DOHH2 (cell line): ENCODE measurements at regions not wholly inside any gene's neighbourhood (a gene's known extent, or its start where the extent isn't known, plus 50 kb on each side); places are given as distances from the start of the nearest gene placed in this dataset.

Experiments
- H3F3A ChIP-seq: fragments of 200-600 bp; sonication (generic), shearing (Covaris generic); 2 replicates; pipeline ENCODE4 v1.6.0; 2016; ENCODE audit warnings: antibody characterized with exemption, mild to moderate bottlenecking; ENCODE audit not compliant: control insufficient read depth, insufficient read depth
- H3K27ac ChIP-seq: fragments of 200-600 bp; sonication (generic); 2 replicates; pipeline ENCODE4 v1.5.1; 2014; ENCODE audit warnings: low read depth, mild to moderate bottlenecking, low read length, moderate library complexity
- H3K27me3 ChIP-seq: fragments of 200-600 bp; sonication (generic); 2 replicates; pipeline ENCODE4 v1.6.1; 2014; ENCODE audit warnings: mild to moderate bottlenecking, low read length, mixed read lengths; ENCODE audit not compliant: control insufficient read depth
- H3K36me3 ChIP-seq: fragments of 200-600 bp; sonication (generic); 2 replicates; pipeline ENCODE4 v1.6.1; 2014; ENCODE audit warnings: mild to moderate bottlenecking, low read length, moderate library complexity, mixed read lengths; ENCODE audit not compliant: control insufficient read depth
- H3K4me1 ChIP-seq: fragments of 200-600 bp; sonication (generic); 2 replicates; pipeline ENCODE4 v1.6.1; 2014; ENCODE audit warnings: mild to moderate bottlenecking, low read length, mixed read lengths; ENCODE audit not compliant: control insufficient read depth
- H3K4me2 ChIP-seq: fragments of 200-600 bp; sonication (generic); 2 replicates; pipeline ENCODE4 v1.6.0; 2014; ENCODE audit warnings: mild to moderate bottlenecking, low read length, moderate library complexity
- H3K4me3 ChIP-seq: fragments of 200-600 bp; sonication (generic); 2 replicates; pipeline ENCODE4 v1.5.1; 2014; ENCODE audit warnings: mild to moderate bottlenecking, low read length, mixed read lengths
- H3K79me2 ChIP-seq: fragments of 200-600 bp; sonication (generic); 2 replicates; pipeline ENCODE4 v1.6.1; 2014; ENCODE audit warnings: mild to moderate bottlenecking, low read length, mixed read lengths; ENCODE audit not compliant: control insufficient read depth
- H3K9me2 ChIP-seq: fragments of 200-600 bp; sonication (generic); replicated peaks from 2 replicates; pipeline ENCODE4 v1.6.1; 2014; ENCODE audit warnings: mild to moderate bottlenecking, low read length, mixed read lengths; ENCODE audit not compliant: control insufficient read depth
- H3K9me3 ChIP-seq: fragments of 200-600 bp; sonication (generic); 2 replicates; pipeline ENCODE4 v1.6.1; 2014; ENCODE audit warnings: antibody characterized with exemption, low read length, mixed read lengths; ENCODE audit not compliant: control insufficient read depth, insufficient read depth
- H4K20me1 ChIP-seq: fragments of 200-600 bp; sonication (generic); 2 replicates; pipeline ENCODE4 v1.6.0; 2014; ENCODE audit warnings: low read depth, mild to moderate bottlenecking, antibody characterized with exemption, low read length, moderate library complexity; ENCODE audit not compliant: control insufficient read depth, insufficient read depth
- EZH2phosphoT487 ChIP-seq: fragments of 200-600 bp; sonication (generic); IDR thresholded peaks from 2 replicates; pipeline ENCODE4 v1.6.1; 2017; ENCODE audit warnings: borderline replicate concordance, mild to moderate bottlenecking, antibody characterized with exemption, low read length, moderate library complexity, mixed read lengths
- TF ChIP-seq, protein P1 (sequence below): fragments of 200-600 bp; sonication (generic); IDR thresholded peaks from one replicate; pipeline ENCODE4 v1.5.1; 2014; ENCODE audit warnings: antibody characterized with exemption, mild to moderate bottlenecking, low read depth, low read length; ENCODE audit not compliant: poor library complexity, severe bottlenecking

DNA sequence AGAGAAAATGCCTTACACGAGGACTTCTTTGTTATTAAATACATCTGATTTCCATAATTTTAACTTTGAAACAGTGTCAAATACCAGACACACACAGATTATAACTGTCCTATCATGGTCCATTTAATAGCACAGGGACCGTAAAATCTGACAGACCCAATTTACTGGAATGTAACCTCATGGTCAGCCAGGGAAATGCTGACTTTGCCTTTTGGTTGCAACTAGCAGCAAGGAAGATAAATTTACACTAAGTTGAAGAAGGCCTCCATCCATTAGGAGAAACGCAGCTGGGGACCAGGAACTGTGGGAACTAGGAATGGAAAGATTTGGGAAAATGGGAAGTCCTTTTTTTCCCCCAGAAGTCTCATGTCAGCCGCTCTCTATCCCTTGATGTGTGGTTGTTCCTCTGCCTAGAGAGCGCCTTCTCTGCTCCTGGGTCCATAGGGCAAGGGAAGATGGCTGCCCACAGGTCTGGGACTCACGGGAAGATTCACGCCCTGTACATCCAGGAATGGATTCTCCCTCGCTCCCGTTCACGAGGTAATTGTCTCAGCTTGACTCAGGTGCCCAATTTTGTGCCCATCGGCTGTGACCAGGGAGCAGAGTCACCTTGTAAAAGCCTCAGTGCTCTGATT, 74.6 kb upstream of the L3MBTL3 start:
- Histone ChIP-seq H3K4me3 (no peak overlapping the region), H4K20me1 (no peaks in the 10 kb centered on the region), H3K9me3 (no peaks in the 10 kb centered on the region), H3K4me1 (no peaks in the 10 kb centered on the region), H3K4me2 (no peak overlapping the region), H3F3A (no peaks in the 10 kb centered on the region), H3K36me3 (no peaks in the 10 kb centered on the region), H3K9me2 (no peaks in the 10 kb centered on the region), H3K79me2 (no peaks in the 10 kb centered on the region), H3K27me3 (peaks cover 8% of the 10 kb centered on the region), H3K27ac (no peak overlapping the region)
- TF ChIP-seq, protein P1, sequence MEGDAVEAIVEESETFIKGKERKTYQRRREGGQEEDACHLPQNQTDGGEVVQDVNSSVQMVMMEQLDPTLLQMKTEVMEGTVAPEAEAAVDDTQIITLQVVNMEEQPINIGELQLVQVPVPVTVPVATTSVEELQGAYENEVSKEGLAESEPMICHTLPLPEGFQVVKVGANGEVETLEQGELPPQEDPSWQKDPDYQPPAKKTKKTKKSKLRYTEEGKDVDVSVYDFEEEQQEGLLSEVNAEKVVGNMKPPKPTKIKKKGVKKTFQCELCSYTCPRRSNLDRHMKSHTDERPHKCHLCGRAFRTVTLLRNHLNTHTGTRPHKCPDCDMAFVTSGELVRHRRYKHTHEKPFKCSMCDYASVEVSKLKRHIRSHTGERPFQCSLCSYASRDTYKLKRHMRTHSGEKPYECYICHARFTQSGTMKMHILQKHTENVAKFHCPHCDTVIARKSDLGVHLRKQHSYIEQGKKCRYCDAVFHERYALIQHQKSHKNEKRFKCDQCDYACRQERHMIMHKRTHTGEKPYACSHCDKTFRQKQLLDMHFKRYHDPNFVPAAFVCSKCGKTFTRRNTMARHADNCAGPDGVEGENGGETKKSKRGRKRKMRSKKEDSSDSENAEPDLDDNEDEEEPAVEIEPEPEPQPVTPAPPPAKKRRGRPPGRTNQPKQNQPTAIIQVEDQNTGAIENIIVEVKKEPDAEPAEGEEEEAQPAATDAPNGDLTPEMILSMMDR = no peak
- no peak for TF ChIP-seq EZH2phosphoT487

DNA sequence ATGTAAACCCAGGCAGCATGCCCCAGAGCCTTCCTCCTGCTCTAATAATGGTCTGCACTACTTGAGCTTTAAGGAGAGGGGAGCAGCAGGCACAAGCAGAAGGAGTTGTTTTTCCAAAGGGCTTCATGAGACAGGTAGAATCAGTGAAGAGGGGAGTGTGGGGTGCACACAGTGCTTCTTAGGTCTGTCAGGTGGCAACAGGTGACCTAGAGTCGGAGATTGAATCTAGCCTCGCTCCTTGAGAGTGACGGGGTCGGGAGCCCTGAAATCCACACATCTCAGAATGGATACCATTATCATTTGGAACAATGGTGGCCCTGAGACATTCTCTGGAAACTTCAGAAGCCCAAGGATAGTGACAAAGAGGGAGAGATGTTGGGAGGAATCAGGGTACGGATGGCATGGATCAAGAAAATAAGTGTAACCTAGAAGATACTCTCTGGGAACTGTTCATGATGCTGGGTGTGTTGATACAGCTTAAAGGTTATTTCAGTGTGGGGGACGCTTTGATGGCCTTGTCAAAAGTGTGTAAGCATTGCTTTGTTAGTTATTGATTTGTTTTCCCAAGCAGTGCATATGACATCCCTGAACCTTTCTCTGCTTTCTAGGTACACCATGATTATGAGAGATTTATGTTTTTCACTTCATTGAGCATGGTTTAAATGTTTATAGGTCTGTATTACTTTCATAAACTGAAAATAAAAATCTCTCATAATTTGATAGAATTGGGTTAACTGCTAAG, 77.8 kb upstream of the L3MBTL3 start:
- TF ChIP-seq EZH2phosphoT487 = no peak
- TF ChIP-seq, protein P1 = no peak
- Histone ChIP-seq H3K79me2 (no peaks in the 10 kb centered on the region), H3F3A (no peaks in the 10 kb centered on the region), H3K36me3 (no peaks in the 10 kb centered on the region), H3K27ac (no peak overlapping the region), H3K4me3 (no peak overlapping the region), H3K9me3 (no peaks in the 10 kb centered on the region), H3K27me3 (peaks cover 5% of the 10 kb centered on the region; the same call in 1 of the 2 replicates), H3K9me2 (no peaks in the 10 kb centered on the region), H3K4me2 (no peak overlapping the region), H4K20me1 (no peaks in the 10 kb centered on the region), H3K4me1 (no peaks in the 10 kb centered on the region)

DNA sequence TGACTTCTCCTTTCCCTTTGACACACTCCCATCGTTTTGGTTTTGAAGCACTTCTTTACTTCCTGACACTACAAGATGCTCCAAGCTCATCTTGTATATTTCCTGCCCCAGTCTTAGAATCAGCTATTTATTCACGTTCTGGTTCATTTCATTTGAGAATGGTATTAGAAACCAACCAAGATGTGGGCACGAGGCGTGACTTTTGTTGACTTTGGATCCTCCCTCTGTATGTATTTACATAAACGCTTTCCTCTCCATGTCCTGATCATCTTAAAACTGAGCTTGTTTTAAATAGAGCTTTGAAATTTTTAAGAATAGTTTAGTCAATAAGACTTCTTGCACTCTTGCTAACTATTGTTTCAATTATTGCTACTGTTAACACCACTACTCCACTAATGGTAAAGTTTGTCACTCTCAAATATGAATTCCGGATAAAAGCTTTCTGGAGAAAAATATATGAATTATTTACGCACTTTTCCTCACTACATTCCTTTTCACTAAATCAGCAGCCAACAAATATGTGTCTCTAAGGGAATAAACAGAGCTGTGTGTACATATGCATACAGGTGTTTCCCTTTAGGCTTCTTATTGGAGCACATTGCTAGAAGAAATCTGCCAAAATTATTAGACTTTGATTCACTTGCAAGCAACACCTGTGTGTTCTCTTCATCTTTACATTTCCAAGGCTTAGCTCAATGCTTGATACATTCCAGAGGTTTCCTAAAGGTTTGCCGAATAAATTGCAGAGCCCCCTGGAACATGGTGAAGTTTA, 77.3 kb upstream of the TMEM244 start:
- Histone ChIP-seq H3K36me3 (no peaks in the 10 kb centered on the region), H3K4me3 (no peak overlapping the region), H4K20me1 (no peaks in the 10 kb centered on the region), H3K4me2 (no peak overlapping the region), H3K27ac (no peak overlapping the region), H3K4me1 (no peaks in the 10 kb centered on the region), H3K27me3 (peaks cover 5% of the 10 kb centered on the region; the same call in 1 of the 2 replicates), H3F3A (no peaks in the 10 kb centered on the region), H3K79me2 (no peaks in the 10 kb centered on the region), H3K9me3 (no peaks in the 10 kb centered on the region), H3K9me2 (no peaks in the 10 kb centered on the region)
- TF ChIP-seq EZH2phosphoT487 = no peak
- TF ChIP-seq, protein P1 = no peak
